GM08714 (cell line): ENCODE measurements at regions not wholly inside any gene's neighbourhood (a gene's known extent, or its start where the extent isn't known, plus 50 kb on each side); places are given as distances from the start of the nearest gene placed in this dataset.

ENCODE experiments used
- H3K4me3 ChIP-seq: fragments of 200-500 bp; sonication (Bioruptor generic); 2 replicates; pipeline ENCODE4 v1.5.1; 2014; ENCODE audit warnings: mild to moderate bottlenecking, low read length, inconsistent platforms
- ZNF274 ChIP-seq: IDR thresholded peaks from 2 replicates; pipeline ENCODE4 v1.6.1; 2012; ENCODE audit warnings: mild to moderate bottlenecking, low read depth, low read length

- no peak for TF ChIP-seq ZNF274
- H3K4me3 ChIP-seq = no peak overlapping the region
Measured at GRCh38 chr3:118688396-118688884, 346.2 kb downstream of the IGSF11 start.

DNA sequence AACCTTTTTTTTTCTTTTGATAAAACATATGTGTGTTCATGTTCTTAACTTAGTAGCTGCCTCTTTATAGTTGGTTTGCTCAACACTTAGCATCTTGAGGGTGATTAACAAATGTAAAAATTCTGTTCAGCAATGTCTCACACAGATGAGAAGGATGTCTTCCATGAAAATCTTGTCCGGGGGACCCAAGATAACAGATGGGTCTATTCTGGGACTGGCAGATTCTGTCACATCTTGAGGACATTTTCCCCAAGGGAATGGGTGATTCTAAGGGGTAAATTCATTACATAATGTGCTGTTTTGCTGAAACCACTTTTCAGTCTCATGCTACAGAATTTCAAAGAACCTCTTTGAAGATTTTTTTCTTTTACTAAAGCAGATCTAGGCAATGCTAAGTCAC, 342.2 kb downstream of the IGSF11 start:
- H3K4me3 ChIP-seq = no peak overlapping the region
- TF ChIP-seq ZNF274 = no peak

DNA sequence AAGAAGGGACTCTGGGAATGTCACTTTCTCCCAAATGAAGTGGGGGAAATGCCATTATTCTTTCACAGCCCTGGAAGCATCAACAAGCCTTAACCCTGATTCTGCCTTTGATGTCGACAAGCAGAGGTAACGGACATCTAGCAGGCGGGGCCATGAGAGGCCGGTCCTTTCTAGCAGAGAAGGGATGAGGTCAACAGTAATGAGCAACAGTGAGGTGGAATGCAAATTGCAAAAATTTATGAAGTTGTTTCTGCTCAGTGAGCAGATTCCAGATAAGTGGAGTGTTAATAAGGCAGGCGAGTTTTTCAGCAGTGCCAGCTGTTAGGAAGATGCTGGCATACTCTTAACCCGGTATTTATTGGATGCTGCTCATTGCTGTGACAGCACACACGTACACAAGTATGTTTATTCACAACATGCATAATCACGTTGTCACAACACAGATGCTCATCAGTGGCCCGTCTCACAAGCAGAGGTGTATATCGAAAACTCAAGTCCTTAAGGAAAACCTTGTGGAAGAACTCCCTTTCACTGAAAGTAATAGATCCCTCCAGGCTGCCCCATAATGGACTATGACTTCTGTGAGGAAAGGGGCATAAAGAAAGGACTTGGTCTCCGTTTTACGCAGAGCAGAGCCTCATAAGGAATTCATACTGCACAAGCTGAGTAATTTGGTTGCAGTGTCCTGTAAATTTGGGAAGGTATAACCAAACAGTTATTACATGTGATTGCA, 329.0 kb downstream of the IGSF11 start:
- no peak overlapping the region for H3K4me3 ChIP-seq
- TF ChIP-seq ZNF274 = no peak

DNA sequence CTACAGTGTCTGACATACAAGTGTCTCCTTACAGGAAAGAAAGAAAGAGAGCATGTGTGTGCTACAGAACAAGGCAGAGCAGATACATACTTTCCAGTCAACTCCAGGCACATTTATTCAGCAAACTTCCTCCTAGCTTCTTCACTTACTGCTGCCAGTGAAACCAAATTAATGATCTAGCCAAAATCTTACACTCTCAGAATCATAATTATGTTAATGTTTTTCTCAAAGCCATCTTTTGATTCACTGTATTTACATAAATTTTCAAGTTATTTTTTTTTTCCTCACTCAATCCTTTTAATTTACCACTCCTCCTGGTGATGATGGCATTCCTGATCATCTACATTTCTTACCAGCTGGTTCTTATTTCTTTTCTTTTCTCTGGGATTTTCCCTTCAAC, 326.7 kb downstream of the IGSF11 start:
- TF ChIP-seq ZNF274 = no peak
- H3K4me3 ChIP-seq = no peak overlapping the region

- no peak for TF ChIP-seq ZNF274
- no peak overlapping the region for H3K4me3 ChIP-seq
Measured at GRCh38 chr3:118710532-118710931, 324.1 kb downstream of the IGSF11 start.

GRCh38 chr3:118713502-118714207, 321.0 kb downstream of the IGSF11 start:
- H3K4me3 ChIP-seq = no peak overlapping the region
- TF ChIP-seq ZNF274 = no peak

GRCh38 chr3:118714800-118715199, 319.8 kb downstream of the IGSF11 start:
- TF ChIP-seq ZNF274 = no peak
- H3K4me3 ChIP-seq = no peak overlapping the region

DNA sequence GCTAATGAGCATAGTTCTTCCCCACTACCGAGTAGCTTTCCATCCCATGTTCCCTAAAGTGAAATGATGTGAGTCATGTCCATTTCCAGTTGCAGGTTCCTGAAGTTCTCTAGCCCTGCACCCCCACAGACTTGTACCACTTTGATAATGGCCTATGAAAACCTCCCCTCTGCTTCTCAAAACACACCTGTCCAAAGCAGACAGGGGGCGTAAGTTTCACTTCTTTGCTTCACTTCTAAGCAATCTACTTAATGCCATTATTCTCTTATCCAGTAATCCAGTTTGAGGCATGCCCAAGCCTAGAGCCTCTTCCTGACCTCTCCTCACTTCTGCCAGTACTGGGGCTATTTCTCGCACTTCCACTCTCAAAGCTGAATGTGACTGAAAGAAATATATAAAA, 305.1 kb downstream of the IGSF11 start:
- no peak overlapping the region for H3K4me3 ChIP-seq
- TF ChIP-seq ZNF274 = no peak

- TF ChIP-seq ZNF274 = no peak
- no peak overlapping the region for H3K4me3 ChIP-seq
Measured at GRCh38 chr3:118734664-118735063, 300.0 kb downstream of the IGSF11 start.

DNA sequence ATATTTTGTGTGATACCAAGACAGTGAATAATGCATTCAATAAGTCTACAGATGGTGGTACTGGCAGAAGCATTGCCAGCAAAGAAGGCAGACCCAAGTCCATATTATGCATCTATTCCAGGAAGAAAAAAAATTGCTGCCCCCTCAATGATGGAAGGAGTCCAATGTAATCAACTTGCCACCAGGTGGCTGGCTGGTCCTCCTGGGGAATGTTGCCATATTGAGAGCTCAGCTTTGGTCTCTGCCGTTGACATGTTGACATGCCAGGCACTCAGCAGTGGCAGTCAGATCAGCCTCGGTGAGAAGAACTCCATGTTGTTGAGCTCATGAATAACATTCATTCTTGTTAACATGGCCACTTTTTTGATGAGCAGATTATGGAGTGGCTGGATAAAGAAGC, 298.5 kb downstream of the IGSF11 start:
- TF ChIP-seq ZNF274 = no peak
- H3K4me3 ChIP-seq = no peak overlapping the region

GRCh38 chr3:118740722-118741290, 293.8 kb downstream of the IGSF11 start:
- H3K4me3 ChIP-seq = no peak overlapping the region
- TF ChIP-seq ZNF274 = no peak

DNA sequence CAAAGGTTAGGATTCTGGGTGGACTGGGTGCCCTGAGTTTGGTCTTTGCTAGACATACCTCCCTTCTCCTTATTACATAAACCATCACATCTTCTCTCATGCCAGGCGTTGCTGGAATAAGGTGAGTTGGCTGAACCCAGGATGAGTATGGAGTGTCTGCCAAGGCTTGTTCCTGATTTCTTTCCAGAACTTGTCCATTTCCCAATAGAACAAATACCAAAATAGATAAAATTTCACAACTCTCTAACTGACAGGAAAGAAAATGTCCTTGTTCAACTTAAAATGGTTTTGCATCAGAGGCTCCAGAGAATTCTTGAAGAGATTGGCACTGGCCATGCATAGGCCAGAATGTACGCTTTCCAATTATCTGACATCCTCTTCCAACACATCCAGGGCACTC, 291.9 kb downstream of the IGSF11 start:
- no peak overlapping the region for H3K4me3 ChIP-seq
- no peak for TF ChIP-seq ZNF274

DNA sequence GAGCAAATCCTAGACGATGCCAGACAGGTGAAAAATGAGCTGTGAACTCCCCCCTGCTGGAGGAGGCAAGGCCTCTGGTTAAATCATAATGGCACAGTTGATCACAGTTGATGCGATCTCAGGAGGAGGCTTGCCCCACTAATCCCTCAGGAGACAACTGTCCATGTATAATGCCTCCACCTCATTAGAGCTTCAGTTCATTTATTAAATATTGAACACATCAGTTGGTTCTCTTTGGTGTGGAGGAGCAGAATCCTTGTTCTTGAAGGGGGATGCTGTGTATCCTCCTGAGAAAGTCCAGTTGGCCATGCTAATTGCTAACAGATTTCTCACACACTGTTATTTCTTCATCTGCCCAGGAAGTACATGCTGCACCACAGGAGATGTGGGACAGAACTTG, 290.5 kb downstream of the IGSF11 start:
- TF ChIP-seq ZNF274 = no peak
- H3K4me3 ChIP-seq = no peak overlapping the region

GRCh38 chr3:118754406-118755252, 280.0 kb downstream of the IGSF11 start:
- no peak for TF ChIP-seq ZNF274
- no peak overlapping the region for H3K4me3 ChIP-seq

- no peak overlapping the region for H3K4me3 ChIP-seq
- no peak for TF ChIP-seq ZNF274
Measured at GRCh38 chr3:118755253-118755801, 279.3 kb downstream of the IGSF11 start.
